Uterus (tissue), 2 donors: ENCODE measurements at regions not wholly inside any gene's neighbourhood (a gene's known extent, or its start where the extent isn't known, plus 50 kb on each side); places are given as distances from the start of the nearest gene placed in this dataset.

Source experiments
- POLR2A ChIP-seq, 2 donors: fragments of 450-650 bp; IDR thresholded peaks; one replicate each; pipeline ENCODE4 v1.6.1; 2016; ENCODE audit warnings: antibody characterized with exemption in 2 of 2, mild to moderate bottlenecking in 1 of 2, moderate library complexity in 1 of 2
- TF ChIP-seq, protein P1 (sequence below), 4 experiments: fragments of 200-600 bp in 2 of 4; fragments of 450-650 bp in 2 of 4; sonication (generic) in 2 of 4; IDR thresholded peaks; one replicate each; pipeline ENCODE4 v1.5.1; 2016 to 2019; ENCODE audit warnings: antibody characterized with exemption in 4 of 4, mild to moderate bottlenecking in 2 of 4, moderate library complexity in 1 of 4

DNA sequence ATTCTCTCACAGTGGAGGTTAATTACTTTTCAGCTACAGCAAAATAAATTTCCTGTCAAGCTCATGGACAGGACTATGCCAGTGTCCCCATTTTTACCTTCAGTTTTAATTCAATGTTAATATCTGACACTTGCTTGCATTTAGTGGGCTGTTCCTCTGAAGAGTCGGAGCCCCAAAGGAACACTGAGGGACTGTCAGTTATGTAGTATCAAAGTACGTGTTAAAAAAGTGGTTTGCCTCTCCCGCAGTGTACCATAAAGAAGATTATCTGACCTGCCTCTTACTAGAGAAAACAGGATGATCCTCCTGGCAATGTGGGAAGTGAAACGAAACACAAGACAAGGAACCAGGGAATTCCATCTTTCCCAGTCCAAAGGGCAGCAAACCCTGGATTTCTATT is 1010.9 kb upstream of the PHF14 start:
- TF ChIP-seq, protein P1, sequence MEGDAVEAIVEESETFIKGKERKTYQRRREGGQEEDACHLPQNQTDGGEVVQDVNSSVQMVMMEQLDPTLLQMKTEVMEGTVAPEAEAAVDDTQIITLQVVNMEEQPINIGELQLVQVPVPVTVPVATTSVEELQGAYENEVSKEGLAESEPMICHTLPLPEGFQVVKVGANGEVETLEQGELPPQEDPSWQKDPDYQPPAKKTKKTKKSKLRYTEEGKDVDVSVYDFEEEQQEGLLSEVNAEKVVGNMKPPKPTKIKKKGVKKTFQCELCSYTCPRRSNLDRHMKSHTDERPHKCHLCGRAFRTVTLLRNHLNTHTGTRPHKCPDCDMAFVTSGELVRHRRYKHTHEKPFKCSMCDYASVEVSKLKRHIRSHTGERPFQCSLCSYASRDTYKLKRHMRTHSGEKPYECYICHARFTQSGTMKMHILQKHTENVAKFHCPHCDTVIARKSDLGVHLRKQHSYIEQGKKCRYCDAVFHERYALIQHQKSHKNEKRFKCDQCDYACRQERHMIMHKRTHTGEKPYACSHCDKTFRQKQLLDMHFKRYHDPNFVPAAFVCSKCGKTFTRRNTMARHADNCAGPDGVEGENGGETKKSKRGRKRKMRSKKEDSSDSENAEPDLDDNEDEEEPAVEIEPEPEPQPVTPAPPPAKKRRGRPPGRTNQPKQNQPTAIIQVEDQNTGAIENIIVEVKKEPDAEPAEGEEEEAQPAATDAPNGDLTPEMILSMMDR (IDR thresholded peaks at IDR 0.05) = no peak
- no peak for TF ChIP-seq POLR2A (IDR thresholded peaks at IDR 0.05)
